Left cardiac atrium (tissue), 4 donors: ENCODE measurements at regions not wholly inside any gene's neighbourhood (a gene's known extent, or its start where the extent isn't known, plus 50 kb on each side); places are given as distances from the start of the nearest gene placed in this dataset.

Source experiments
- ATAC-seq, 2 donors: fragments of 200-7000 bp; cut with Tn5 transposase; one replicate each; pipeline ENCODE4 v1.9.1; 2020; ENCODE audit warnings: mild to moderate bottlenecking in 2 of 2, moderate library complexity in 2 of 2
- DNase-seq: peaks from one replicate; pipeline ENCODE4 v3.0.0-alpha.2; 2020
- intact Hi-C, 2 donors: fragments of 100-400 bp; cut with DNase I; formaldehyde crosslinking; loops; one replicate each; pipeline versions ENCODE4 v1.14.1 to v1.15.1; 2022 to 2023
- microRNA-seq, 2 donors: library from miRNA; unstranded; fragments of <30 nt; microRNA quantifications; one replicate each; pipeline ENCODE4 v1.2.0, GENCODE V29; 2020
- donor health status: DM: no; HTN: yes; CAD: no.
- donor health status: DM: no; HTN: yes; CAD: no; lungs with severe emphysema.
- donor health status: DM: yes; HTN: yes; CAD: no.
- donor health status: Dilated cardiomyopathy.

- no peak for DNase-seq
- no peak for ATAC-seq
- intact Hi-C loops = no loop called here
Measured at GRCh38 chr1:37393173-37394120, 80.9 kb upstream of the ZC3H12A start.

DNA sequence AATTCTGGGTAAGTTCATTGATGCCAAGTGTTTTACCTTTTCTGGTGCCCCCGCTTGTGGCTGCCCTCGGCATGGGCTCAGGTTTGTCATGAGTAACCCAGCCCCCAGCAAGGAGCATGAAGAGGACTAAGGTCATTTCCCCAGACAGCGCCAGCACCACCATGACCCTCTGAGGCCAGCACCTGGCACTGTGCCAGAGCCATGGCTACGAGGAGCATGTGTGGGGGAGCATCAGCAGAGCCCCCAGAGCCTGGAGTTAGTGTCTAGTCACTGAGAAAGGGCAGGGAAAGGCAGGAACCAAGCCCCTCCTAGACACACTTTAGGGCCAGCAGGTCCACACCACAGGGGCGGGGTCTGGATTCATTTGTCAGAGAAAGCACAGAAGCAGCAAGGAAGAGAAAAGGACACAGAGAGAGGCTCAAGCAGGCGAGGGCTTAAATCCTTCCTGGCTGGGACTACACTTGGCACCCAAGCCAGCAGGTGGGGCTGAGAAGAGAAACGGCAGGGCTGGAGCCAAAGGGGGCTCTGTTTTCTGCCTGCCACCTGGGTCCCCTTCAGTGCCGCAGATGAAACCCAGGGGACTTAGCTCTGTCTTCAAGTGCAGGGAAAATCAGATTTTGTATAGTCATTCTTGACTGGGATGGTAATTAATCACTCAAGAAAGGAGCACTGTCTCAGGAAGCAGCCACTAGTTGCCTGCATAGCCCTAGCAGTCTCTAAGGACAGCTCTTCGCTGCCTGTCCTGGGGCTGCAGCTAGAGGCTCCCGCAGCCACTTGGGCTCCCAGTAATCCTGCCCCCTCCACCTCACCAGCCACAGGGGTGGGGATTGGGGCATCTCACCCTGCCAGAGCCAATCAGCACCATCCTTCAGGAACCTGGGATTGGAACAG lies 79.6 kb upstream of the ZC3H12A start:
- intact Hi-C loops = no loop called here
- ATAC-seq = no peak
- DNase-seq = no peak

DNA sequence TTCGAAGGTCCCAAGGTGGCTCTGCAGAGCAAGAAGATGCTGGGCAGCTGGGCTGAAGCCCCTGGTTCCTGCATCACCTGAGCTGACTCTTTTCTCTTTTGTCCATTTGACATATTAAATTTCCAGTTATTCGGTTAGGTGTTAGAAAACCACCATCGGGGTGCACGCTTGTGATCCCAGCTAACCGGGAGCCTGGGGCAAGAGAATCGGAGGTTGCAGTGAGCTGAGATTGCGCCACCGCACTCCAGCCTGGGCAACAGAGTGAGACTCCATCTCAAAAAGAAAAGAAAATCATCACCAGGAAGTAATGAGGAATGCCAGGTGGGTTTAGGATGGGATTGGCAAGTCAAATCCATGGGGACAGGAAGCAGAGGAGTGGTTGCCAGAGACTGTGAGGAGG lies 76.3 kb upstream of the ZC3H12A start:
- intact Hi-C loops = no loop called here

DNA sequence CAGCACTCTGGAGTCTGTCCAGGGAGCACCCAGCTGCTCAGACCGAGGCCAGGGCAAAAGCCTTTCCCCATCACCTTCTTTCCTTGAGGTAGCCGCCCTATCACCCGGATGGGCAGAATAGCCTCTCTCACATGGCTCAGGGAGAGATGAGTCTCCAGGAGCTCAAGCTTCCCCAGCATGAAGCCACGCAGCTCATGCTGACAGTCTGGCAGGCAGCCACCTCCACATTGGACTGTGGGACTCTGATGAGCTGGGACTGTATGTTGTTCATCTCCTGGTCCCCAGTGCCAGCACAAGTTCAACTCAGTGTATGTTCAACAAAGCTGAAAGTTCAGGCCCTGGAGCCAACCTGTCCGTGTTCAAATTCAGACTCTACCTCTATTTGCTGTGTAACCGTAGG lies 75.2 kb upstream of the ZC3H12A start:
- ATAC-seq = no peak
- DNase-seq = no peak
- intact Hi-C loops = no loop called here

More for the DNA sequence above, 76.3 kb upstream of the ZC3H12A start:
- no peak for ATAC-seq
- no peak for DNase-seq

- intact Hi-C loops = no loop called here
- no peak for ATAC-seq
- DNase-seq = no peak
Measured at GRCh38 chr1:37399830-37400464, 74.4 kb upstream of the ZC3H12A start.

DNA sequence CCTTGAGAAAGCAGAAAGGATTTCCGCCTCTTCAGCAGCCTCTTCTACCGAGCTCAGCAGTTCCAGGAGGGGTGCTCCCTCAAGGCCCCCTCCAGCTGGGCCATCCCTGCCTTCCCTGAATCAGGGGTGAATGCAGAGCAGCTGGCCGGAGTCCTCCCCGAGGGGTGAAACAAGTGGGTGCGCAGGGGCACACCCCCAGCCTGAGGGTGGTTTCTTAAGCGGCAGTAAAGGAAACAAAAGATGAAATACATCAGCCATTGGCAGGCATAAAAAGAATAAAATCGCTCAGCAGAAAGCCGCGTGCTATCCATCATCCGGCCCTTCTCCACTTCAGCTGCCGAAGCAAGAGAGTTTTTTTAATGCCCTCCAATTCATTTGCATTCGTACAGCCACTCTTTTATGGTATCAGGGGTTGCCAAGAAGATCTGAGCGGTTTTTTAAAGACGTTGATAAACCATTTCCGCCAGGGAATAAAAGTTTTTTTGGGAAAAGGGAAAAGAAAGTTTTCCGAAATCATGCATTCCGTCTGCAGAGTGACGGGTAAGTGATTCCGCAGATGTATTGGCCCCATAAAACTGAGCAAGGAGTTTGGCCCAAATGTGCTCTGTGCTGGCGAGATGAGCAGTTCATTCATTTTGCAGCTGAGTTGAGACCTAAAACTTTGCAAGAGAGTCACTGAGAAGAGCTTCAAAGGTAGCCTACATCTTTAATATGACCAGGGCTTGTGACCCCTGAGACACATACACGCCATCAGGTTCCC lies 73.7 kb upstream of the ZC3H12A start:
- DNase-seq (no peak), ATAC-seq (no peak)
- intact Hi-C loops = no loop called here

GRCh38 chr1:37403166-37403565 lies 71.2 kb upstream of the ZC3H12A start:
- ATAC-seq = no peak
- no peak for DNase-seq
- intact Hi-C loops = no loop called here

- ATAC-seq = no peak
- no peak for DNase-seq
- intact Hi-C loops = no loop called here
Measured at GRCh38 chr1:37404711-37405110, 69.7 kb upstream of the ZC3H12A start.

DNA sequence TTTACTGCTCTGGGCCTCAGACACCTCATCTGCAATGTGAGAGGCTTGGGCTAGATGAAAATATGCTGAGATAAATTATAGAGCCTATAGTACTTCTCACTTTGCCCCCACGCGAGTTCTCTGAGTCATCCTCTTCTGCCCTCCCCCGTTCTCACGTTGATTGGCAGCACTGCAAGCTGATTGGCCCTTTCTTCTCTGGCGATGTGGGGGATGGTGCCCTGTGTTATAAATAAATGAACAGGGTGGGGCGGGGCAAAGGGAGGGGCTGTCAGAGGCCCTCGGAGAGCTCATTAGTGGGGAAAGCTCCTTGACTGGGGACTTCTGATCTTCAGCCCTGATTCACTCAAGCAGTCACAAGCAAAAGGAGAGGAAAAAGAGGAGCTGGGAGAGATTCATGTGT lies 64.3 kb upstream of the ZC3H12A start:
- intact Hi-C loops = no loop called here
- ATAC-seq = no peak
- no peak for DNase-seq

DNA sequence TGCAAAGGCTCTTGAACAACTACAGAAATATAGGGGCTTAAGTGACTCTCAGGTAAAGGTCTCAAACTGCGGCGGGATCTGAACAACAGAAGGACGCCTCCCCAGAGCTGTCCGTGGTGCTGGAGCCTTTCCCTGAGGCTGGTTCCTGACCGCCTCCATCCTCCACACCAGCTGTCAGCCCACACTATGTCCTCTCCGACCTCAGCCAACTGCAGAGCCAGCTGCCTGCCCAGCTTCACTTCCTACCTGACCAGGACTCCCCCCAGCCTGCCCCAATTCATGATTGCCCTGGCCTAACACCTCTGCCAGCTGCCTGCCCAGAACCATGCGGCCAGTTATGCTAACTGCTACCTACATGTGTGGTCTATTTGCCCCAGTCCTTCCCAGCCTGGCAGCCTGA lies 63.6 kb upstream of the ZC3H12A start:
- ATAC-seq (no peak), DNase-seq (no peak)
- intact Hi-C loops = no loop called here

GRCh38 chr1:37415611-37416244 lies 58.7 kb upstream of the ZC3H12A start:
- DNase-seq (no peak), ATAC-seq (no peak)
- intact Hi-C loops = no loop called here

GRCh38 chr1:37420456-37420855 lies 53.9 kb upstream of the ZC3H12A start:
- no peak for ATAC-seq
- no peak for DNase-seq
- intact Hi-C loops = no loop called here

- intact Hi-C loops = no loop called here
- no peak for ATAC-seq
Measured at GRCh38 chr1:37423810-37424209, 50.6 kb upstream of the ZC3H12A start.

DNA sequence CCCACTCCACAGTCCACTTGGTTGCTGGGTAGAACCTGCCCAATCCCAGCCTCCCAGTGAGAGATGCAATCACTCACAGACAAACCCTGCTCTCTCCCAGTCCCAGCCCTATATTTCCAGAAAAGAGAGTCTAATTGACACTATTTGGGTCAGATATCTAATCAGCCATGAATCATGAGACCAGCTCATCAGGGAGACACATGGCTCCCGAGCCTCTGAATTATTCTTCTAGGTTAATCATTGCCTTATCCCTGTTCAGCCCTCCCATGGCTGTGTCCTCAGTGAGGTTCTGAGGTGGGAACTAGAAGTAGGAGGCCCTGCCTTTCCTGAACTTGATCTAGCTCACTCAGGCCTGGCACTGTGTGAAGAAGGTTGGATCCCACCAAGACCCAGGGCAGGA lies 49.9 kb upstream of the ZC3H12A start:
- intact Hi-C loops = no loop called here
- no peak for DNase-seq
- ATAC-seq = no peak

More at GRCh38 chr1:37423810-37424209, 50.6 kb upstream of the ZC3H12A start:
- no peak for DNase-seq

Small RNA genes lying in the stretch of these regions (microRNA-seq; reads per million reads assigned to microRNA genes)
- 0 reads per million in 2 donors for gene MIR4255
